MCF 10A (cell line): ENCODE measurements at regions not wholly inside any gene's neighbourhood (a gene's known extent, or its start where the extent isn't known, plus 50 kb on each side); places are given as distances from the start of the nearest gene placed in this dataset.

ENCODE experiments used
- BruUV-seq: library from RNA; stranded (reverse); fragments of 400-500 nt; replicated peaks from 2 replicates; lab custom pipeline; 2021; lab: Mats Ljungman, UMichigan
- CTCF ChIA-PET: fragments of 300-600 bp; sonication (Branson Sonifier 250); formaldehyde crosslinking; extraction: SDS; loops from one replicate; lab custom pipeline; 2021; ENCODE audit warnings: antibody characterized with exemption, inconsistent platforms; lab: Yijun Ruan, JAX
- POLR2A ChIA-PET: fragments of 300-600, 350-650 bp; sonication (Branson Sonifier 250); formaldehyde crosslinking; extraction: SDS; loops from one replicate; lab custom pipeline; 2020; ENCODE audit warnings: antibody characterized with exemption, inconsistent platforms; lab: Yijun Ruan, JAX
- DNase-seq: peaks from one replicate; pipeline ENCODE4 v3.0.0-alpha.2; 2018; ENCODE audit not compliant: unreplicated experiment
- H3K27ac Mint-ChIP-seq: one replicate; pipeline ENCODE4 v1.8.0; 2022; ENCODE audit warnings: mild to moderate bottlenecking, low read depth, mixed read lengths; ENCODE audit not compliant: unreplicated experiment
- H3K27me3 Mint-ChIP-seq: one replicate; pipeline ENCODE4 v1.8.0; 2022; ENCODE audit warnings: mixed read lengths; ENCODE audit not compliant: insufficient read depth, unreplicated experiment
- H3K36me3 Mint-ChIP-seq: one replicate; pipeline ENCODE4 v1.8.0; 2022; ENCODE audit warnings: mild to moderate bottlenecking, moderate library complexity, mixed read lengths; ENCODE audit not compliant: insufficient read depth, unreplicated experiment
- H3K4me1 Mint-ChIP-seq: one replicate; pipeline ENCODE4 v1.8.0; 2022; ENCODE audit warnings: mixed read lengths; ENCODE audit not compliant: insufficient read depth, unreplicated experiment
- H3K4me3 Mint-ChIP-seq: one replicate; pipeline ENCODE4 v1.8.0; 2022; ENCODE audit warnings: mild to moderate bottlenecking, moderate library complexity, mixed read lengths; ENCODE audit not compliant: unreplicated experiment
- H3K9me3 Mint-ChIP-seq: one replicate; pipeline ENCODE4 v1.8.0; 2022; ENCODE audit warnings: mixed read lengths; ENCODE audit not compliant: unreplicated experiment
- CTCF ChIP-seq: fragments of 200-600 bp; IDR thresholded peaks from one replicate; pipeline ENCODE4 v1.8.0; 2022; ENCODE audit warnings: antibody characterized with exemption, mild to moderate bottlenecking; ENCODE audit not compliant: unreplicated experiment
- intact Hi-C: fragments of 100-400 bp; cut with micrococcal nuclease; formaldehyde crosslinking; loops from 2 replicates; pipeline ENCODE4 v1.14.1; 2022

- no peak for DNase-seq
- no TSS peak for BruUV-seq
- Mint-ChIP-seq H3K4me1 (no peaks in the 10 kb centered on the region), H3K4me3 (no peak overlapping the region), H3K27me3 (peaks cover 43% of the 10 kb centered on the region), H3K27ac (no peak overlapping the region), H3K36me3 (no peaks in the 10 kb centered on the region), H3K9me3 (no peaks in the 10 kb centered on the region)
- TF ChIP-seq CTCF: no peak
- POLR2A ChIA-PET: no interaction called here
- intact Hi-C loops: no loop called here
- CTCF ChIA-PET: interaction anchor here (0.6 kb wide), 1 partner anchor 99 kb away, joined by 3 read pairs; no protein-coding TSS in a partner anchor
These were observed 51.1 kb upstream of the LYZL1 start for GRCh38 chr10:29237786-29238185.

GRCh38 chr10:29238523-29239135 lies 50.2 kb upstream of the LYZL1 start:
- no peak for DNase-seq

More at GRCh38 chr10:29238523-29239135, 50.2 kb upstream of the LYZL1 start:
- Mint-ChIP-seq H3K4me1 (no peaks in the 10 kb centered on the region), H3K27me3 (peaks cover 51% of the 10 kb centered on the region), H3K9me3 (no peaks in the 10 kb centered on the region), H3K4me3 (no peak overlapping the region), H3K36me3 (no peaks in the 10 kb centered on the region), H3K27ac (no peak overlapping the region)
- no TSS peak for BruUV-seq
- ChIA-PET POLR2A (no interaction called here), CTCF (interaction anchor here (0.6 to 1.1 kb wide), 4 partner anchors 9 to 1348 kb away, joined by 3 to 6 read pairs (median 3); no protein-coding TSS in a partner anchor)
- intact Hi-C loops: no loop called here
- TF ChIP-seq CTCF: no peak
